Stomach (tissue), 8 donors: ENCODE measurements at regions not wholly inside any gene's neighbourhood (a gene's known extent, or its start where the extent isn't known, plus 50 kb on each side); places are given as distances from the start of the nearest gene placed in this dataset.

Experiments used
- DNase-seq, 2 donors: peaks; one replicate each; pipeline versions ENCODE4 v3.0.0 to v3.0.0-alpha.2; 2013 to 2019
- H3K27ac ChIP-seq, 5 donors: fragments of 200-600 bp in 4 of 5; sonication (generic) in 4 of 5; one replicate each; pipeline ENCODE4 v1.5.1; 2013 to 2019; ENCODE audit warnings: mild to moderate bottlenecking in 1 of 5, moderate library complexity in 1 of 5
- H3K27me3 ChIP-seq, 3 donors: fragments of 200-600 bp; sonication (generic); one replicate each; pipeline ENCODE4 v1.5.1; 2017 to 2019; ENCODE audit warnings: mixed run types in 1 of 3
- H3K36me3 ChIP-seq, 4 donors: fragments of 200-600 bp; sonication (generic); 1 replicate in 3 of 4; 2 replicates in 1 of 4; pipeline ENCODE4 v1.5.1; 2016 to 2019
- H3K4me1 ChIP-seq, 4 donors: fragments of 200-600 bp; sonication (generic); one replicate each; pipeline ENCODE4 v1.5.1; 2016 to 2019
- H3K4me3 ChIP-seq, 4 donors: fragments of 200-600 bp; sonication (generic) in 3 of 4; one replicate each; pipeline ENCODE4 v1.5.1; 2016 to 2019; ENCODE audit warnings: mild to moderate bottlenecking in 1 of 4
- H3K9me3 ChIP-seq, 4 donors: fragments of 200-600 bp; sonication (generic); one replicate each; pipeline ENCODE4 v1.5.1; 2016 to 2019
- EP300 ChIP-seq: sonication (generic); formaldehyde crosslinking; IDR thresholded peaks from one replicate; pipeline ENCODE4 v1.6.1; 2017; ENCODE audit warnings: antibody characterized with exemption
- POLR2A ChIP-seq, 4 donors: fragments of 450-650 bp; IDR thresholded peaks; one replicate each; pipeline ENCODE4 v1.6.1; 2016; ENCODE audit warnings: antibody characterized with exemption in 4 of 4, control low read depth in 2 of 4, mild to moderate bottlenecking in 1 of 4, moderate library complexity in 1 of 4
- POLR2AphosphoS5 ChIP-seq, 3 donors: sonication (generic); formaldehyde crosslinking; IDR thresholded peaks; one replicate each; pipeline ENCODE4 v1.6.1; 2016; ENCODE audit warnings: antibody characterized with exemption in 3 of 3
- WGBS, 5 donors: extraction: QIAGEN DNeasy Blood & Tissue Kit in 3 of 5; methylation state at CpG; one replicate each; pipeline versions ENCODE4 v1.1.5 to v1.1.7; 2013 to 2018; 5-methylcytosine and 5-hydroxymethylcytosine counted together
- intact Hi-C: fragments of 100-400 bp; cut with DNase I; formaldehyde crosslinking; loops from one replicate; pipeline ENCODE4 v1.15.1; 2023; ENCODE audit warnings: low total_unique reads
- TF ChIP-seq, protein P1 (sequence below), 7 experiments: fragments of 450-650 bp in 4 of 7; fragments of 200-600 bp in 3 of 7; sonication (generic) in 3 of 7; IDR thresholded peaks; one replicate each; pipeline ENCODE4 v1.5.1; 2016 to 2019; ENCODE audit warnings: antibody characterized with exemption in 7 of 7, control low read depth in 2 of 7, mild to moderate bottlenecking in 1 of 7
- donor health status: healthy with polysubstance abuse.
- donor health status: Bipolar disorder and iron deficiency.
- donor health status: healthy.

DNA sequence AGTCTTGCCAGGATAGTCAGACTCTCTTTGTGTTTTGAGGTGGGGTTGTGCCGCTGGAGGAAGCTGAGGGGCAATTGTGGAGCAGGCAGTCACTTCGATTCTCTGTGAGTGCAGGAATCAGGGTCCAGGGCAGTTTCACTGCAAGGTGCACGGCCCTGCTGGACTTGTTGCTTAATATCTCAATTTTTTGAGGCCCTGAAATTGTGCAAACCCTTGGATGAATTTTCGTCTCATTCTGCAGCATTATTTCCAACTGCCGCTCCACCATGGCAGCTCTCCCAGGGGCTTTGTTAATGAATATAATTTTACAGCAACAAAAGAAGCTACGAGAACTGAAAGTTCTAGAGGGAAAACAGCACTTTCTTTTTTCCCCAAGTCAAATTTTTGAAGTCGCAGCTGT, 531.9 kb downstream of the QKI start:
- no peak for DNase-seq
- no peaks in the 10 kb centered on the region for H3K9me3 ChIP-seq
- intact Hi-C loops, result no loop called here
- peaks cover 0 to 14% (median 5%) of the 10 kb centered on the region in 4 donors for H3K4me1 ChIP-seq
- H3K27ac ChIP-seq, result peak overlapping the region in 1 of 5 donors; percentile 35
- 68 to 77% (median 75%) methylated on average over 7 of the region's 7 CpGs for WGBS, 5 donors
- peak overlapping the region in 1 of 4 donors; percentile 10 for H3K4me3 ChIP-seq
- no peaks in the 10 kb centered on the region for H3K36me3 ChIP-seq
- H3K27me3 ChIP-seq, result peaks cover 0 to 3% (median 0%) of the 10 kb centered on the region in 3 donors
- TF ChIP-seq EP300 (no peak), POLR2AphosphoS5 (IDR thresholded peaks at IDR 0.05) (no peak), POLR2A (IDR thresholded peaks at IDR 0.05) (no peak)
- TF ChIP-seq, protein P1, sequence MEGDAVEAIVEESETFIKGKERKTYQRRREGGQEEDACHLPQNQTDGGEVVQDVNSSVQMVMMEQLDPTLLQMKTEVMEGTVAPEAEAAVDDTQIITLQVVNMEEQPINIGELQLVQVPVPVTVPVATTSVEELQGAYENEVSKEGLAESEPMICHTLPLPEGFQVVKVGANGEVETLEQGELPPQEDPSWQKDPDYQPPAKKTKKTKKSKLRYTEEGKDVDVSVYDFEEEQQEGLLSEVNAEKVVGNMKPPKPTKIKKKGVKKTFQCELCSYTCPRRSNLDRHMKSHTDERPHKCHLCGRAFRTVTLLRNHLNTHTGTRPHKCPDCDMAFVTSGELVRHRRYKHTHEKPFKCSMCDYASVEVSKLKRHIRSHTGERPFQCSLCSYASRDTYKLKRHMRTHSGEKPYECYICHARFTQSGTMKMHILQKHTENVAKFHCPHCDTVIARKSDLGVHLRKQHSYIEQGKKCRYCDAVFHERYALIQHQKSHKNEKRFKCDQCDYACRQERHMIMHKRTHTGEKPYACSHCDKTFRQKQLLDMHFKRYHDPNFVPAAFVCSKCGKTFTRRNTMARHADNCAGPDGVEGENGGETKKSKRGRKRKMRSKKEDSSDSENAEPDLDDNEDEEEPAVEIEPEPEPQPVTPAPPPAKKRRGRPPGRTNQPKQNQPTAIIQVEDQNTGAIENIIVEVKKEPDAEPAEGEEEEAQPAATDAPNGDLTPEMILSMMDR (IDR thresholded peaks at IDR 0.05), result no peak

DNA sequence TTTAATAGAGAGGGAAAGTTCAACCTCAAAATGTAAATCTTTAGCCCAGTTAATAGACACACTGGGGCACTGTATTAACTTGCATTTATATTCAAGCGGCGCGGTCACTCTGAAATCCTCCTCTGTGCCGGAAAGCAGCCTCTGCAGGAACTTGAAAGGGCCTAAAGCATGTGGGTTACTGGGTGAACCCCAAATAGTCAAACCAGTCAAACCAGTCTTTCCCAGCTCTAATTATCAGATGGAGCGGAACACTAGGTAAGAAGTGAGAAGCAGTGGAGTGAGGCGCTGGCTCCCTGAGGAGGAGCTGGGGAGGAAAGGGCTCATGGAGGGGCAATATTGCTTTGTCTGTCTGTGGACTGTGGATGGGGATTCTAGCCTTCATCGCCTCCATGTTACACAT, 531.3 kb downstream of the QKI start:
- intact Hi-C loops, result no loop called here
- Histone ChIP-seq H3K27me3 (peaks cover 0 to 10% (median 0%) of the 10 kb centered on the region in 3 donors), H3K36me3 (no peaks in the 10 kb centered on the region), H3K4me1 (peaks cover 0 to 14% (median 6%) of the 10 kb centered on the region in 4 donors), H3K9me3 (no peaks in the 10 kb centered on the region), H3K4me3 (peak overlapping the region in 1 of 4 donors; percentile 10), H3K27ac (peak overlapping the region in 1 of 5 donors; percentile 35)
- TF ChIP-seq POLR2A (IDR thresholded peaks at IDR 0.05) (no peak), POLR2AphosphoS5 (IDR thresholded peaks at IDR 0.05) (peak in 1 of 3 donors; percentile 4)
- TF ChIP-seq, protein P1 (IDR thresholded peaks at IDR 0.05), result no peak
- 27 to 61% (median 48%) methylated on average over 7 of the region's 7 CpGs for WGBS, 5 donors
- peak; percentile 31 to 76 for DNase-seq

DNA sequence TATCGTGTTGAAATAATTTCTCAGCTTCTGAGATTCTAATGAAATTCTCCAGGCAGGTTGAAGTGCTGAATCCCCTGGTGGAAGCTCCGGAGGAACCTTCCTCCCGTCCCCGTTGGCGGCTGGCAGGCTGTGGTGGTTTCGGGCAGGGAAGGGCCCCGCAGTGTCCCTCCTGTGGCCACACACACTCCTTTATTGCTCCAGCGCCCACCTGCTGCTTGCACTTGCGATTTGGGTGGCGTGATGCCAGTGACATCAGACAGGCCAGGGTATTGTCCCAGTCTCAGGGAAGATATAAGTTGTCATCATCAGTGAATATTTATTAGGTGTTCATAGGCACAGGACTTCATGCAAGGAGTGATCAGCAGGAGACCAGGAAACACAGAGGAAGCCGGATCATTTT, 530.4 kb downstream of the QKI start:
- WGBS, 5 donors, result 77 to 87% (median 79%) methylated on average over 8 to 11 of the region's 11 CpGs
- Histone ChIP-seq H3K4me3 (no peak overlapping the region), H3K9me3 (no peaks in the 10 kb centered on the region), H3K4me1 (peaks cover 0 to 14% (median 6%) of the 10 kb centered on the region in 4 donors), H3K27me3 (peaks cover 0 to 14% (median 0%) of the 10 kb centered on the region in 3 donors), H3K36me3 (no peaks in the 10 kb centered on the region), H3K27ac (no peak overlapping the region)
- TF ChIP-seq POLR2A (IDR thresholded peaks at IDR 0.05) (no peak), POLR2AphosphoS5 (IDR thresholded peaks at IDR 0.05) (no peak), EP300 (no peak)
- TF ChIP-seq, protein P1 (IDR thresholded peaks at IDR 0.05), result no peak
- no peak for DNase-seq
- intact Hi-C loops, result no loop called here

DNA sequence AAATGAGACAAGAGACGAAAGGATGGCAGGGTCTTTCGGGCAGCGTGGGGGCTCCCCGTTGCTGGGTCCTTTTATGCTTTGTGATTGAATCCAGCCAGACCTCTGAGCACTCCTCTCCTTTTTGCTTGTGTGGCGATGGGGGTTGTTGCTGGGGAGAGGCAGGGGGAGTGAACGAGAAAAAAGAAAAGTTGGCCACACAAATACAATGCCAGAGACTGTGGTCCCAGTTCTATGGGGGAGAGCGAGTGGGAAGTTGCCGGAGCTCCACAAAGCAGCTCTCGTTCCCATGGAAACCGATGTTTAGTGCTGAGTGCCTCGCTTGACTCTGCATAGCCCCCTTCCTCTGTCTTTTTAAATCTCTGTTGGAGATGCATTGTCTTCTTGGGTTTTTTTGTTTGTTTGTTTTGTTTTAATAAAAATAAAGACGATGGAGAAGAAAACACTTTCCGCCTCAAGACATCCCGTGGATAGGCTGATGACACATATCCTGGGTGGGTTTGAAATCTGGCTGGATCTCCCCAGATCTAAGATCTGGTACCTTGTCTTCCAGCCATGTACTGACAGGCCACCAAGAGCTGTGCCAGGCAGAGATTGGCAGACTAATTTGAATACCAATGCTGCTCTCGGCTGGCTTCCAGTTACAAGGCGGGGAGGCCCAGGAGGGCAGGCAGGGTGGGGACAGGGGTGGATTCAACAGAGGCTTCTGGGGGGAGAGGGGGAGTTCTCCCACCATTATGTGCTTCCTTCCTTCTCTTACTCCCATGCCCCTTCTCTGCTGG, 529.3 kb downstream of the QKI start:
- no peaks in the 10 kb centered on the region for H3K9me3 ChIP-seq
- H3K4me3 ChIP-seq, result no peak overlapping the region
- TF ChIP-seq POLR2AphosphoS5 (IDR thresholded peaks at IDR 0.05) (no peak), POLR2A (IDR thresholded peaks at IDR 0.05) (no peak), EP300 (no peak)
- TF ChIP-seq, protein P1 (IDR thresholded peaks at IDR 0.05), result no peak
- H3K4me1 ChIP-seq, result peaks cover 0 to 14% (median 6%) of the 10 kb centered on the region in 4 donors
- 33 to 47% (median 38%) methylated on average over 16 of the region's 16 CpGs for WGBS, 5 donors
- H3K27me3 ChIP-seq, result peaks cover 0 to 19% (median 0%) of the 10 kb centered on the region in 3 donors
- peak in 1 of 2 donors; percentile 89 for DNase-seq
- intact Hi-C loops, result no loop called here
- no peak overlapping the region for H3K27ac ChIP-seq
- H3K36me3 ChIP-seq, result no peaks in the 10 kb centered on the region
